ENCODE measurements at regions not wholly inside any gene's neighbourhood (a gene's known extent, or its start where the extent isn't known, plus 50 kb on each side); places are given as distances from the start of the nearest gene placed in this dataset.

- 40 to 48% methylated on average over 8 of the region's 8 CpGs for WGBS, 2 donors
- H3K9me3 ChIP-seq: peaks cover 0 to 10% (median 0%) of the 10 kb centered on the region in 4 donors
- no peak overlapping the region for H3K4me3 ChIP-seq
- peaks cover 3 to 23% of the 10 kb centered on the region in 2 donors for H3K27me3 ChIP-seq
- TF ChIP-seq CTCF (IDR thresholded peaks at IDR 0.05): no peak
- TF ChIP-seq POLR2A (IDR thresholded peaks at IDR 0.05): no peak
- TF ChIP-seq EP300 (IDR thresholded peaks at IDR 0.05): no peak
- no peak for DNase-seq (ENCODE audit: low spot score in 2 of 2)
- H3K36me3 ChIP-seq: no peaks in the 10 kb centered on the region
- H3K4me1 ChIP-seq: peaks cover 0 to 6% (median 0%) of the 10 kb centered on the region in 4 donors
- no peak overlapping the region for H3K27ac ChIP-seq
Measured at GRCh38 chr16:54375071-54375470, 88.5 kb upstream of the IRX3 start.

GRCh38 chr16:54373534-54374520, 87.2 kb upstream of the IRX3 start:
- no peaks in the 10 kb centered on the region for H3K36me3 ChIP-seq
- H3K9me3 ChIP-seq: peaks cover 0 to 4% (median 0%) of the 10 kb centered on the region in 4 donors
- H3K4me3 ChIP-seq: peak overlapping the region in 1 of 4 donors; percentile 10
- H3K4me1 ChIP-seq: peaks cover 0 to 6% (median 0%) of the 10 kb centered on the region in 4 donors
- TF ChIP-seq CTCF (IDR thresholded peaks at IDR 0.05) (no peak), POLR2A (IDR thresholded peaks at IDR 0.05) (no peak), EP300 (IDR thresholded peaks at IDR 0.05) (no peak)
- WGBS, 2 donors: 21 to 22% methylated on average over 27 of the region's 27 CpGs
- no peak for DNase-seq (ENCODE audit: low spot score in 2 of 2)
- H3K27me3 ChIP-seq: peaks cover 3 to 36% of the 10 kb centered on the region in 2 donors
- no peak overlapping the region for H3K27ac ChIP-seq

GRCh38 chr16:54370278-54371040, 83.9 kb upstream of the IRX3 start:
- 25 to 33% methylated on average over 29 of the region's 29 CpGs for WGBS, 2 donors
- Histone ChIP-seq H3K27ac (no peak overlapping the region), H3K4me1 (peaks cover 0 to 6% (median 0%) of the 10 kb centered on the region in 4 donors), H3K27me3 (peaks cover 3 to 35% of the 10 kb centered on the region in 2 donors), H3K4me3 (no peak overlapping the region), H3K9me3 (no peaks in the 10 kb centered on the region), H3K36me3 (no peaks in the 10 kb centered on the region)
- TF ChIP-seq EP300 (IDR thresholded peaks at IDR 0.05) (no peak), CTCF (IDR thresholded peaks at IDR 0.05) (no peak), POLR2A (IDR thresholded peaks at IDR 0.05) (no peak)
- DNase-seq (ENCODE audit: low spot score in 2 of 2): no peak

GRCh38 chr16:54369861-54370260, 83.3 kb upstream of the IRX3 start:
- DNase-seq (ENCODE audit: low spot score in 2 of 2): no peak
- no peak overlapping the region for H3K27ac ChIP-seq
- H3K36me3 ChIP-seq: no peaks in the 10 kb centered on the region
- peaks cover 0 to 6% (median 0%) of the 10 kb centered on the region in 4 donors for H3K4me1 ChIP-seq
- peaks cover 3 to 29% of the 10 kb centered on the region in 2 donors for H3K27me3 ChIP-seq
- H3K4me3 ChIP-seq: no peak overlapping the region
- no peak for TF ChIP-seq CTCF (IDR thresholded peaks at IDR 0.05)
- TF ChIP-seq EP300 (IDR thresholded peaks at IDR 0.05): no peak
- no peak for TF ChIP-seq POLR2A (IDR thresholded peaks at IDR 0.05)
- no peaks in the 10 kb centered on the region for H3K9me3 ChIP-seq
- WGBS, 2 donors: 68 to 70% methylated on average over 8 of the region's 8 CpGs
